ENCODE measurements at regions not wholly inside any gene's neighbourhood (a gene's known extent, or its start where the extent isn't known, plus 50 kb on each side); places are given as distances from the start of the nearest gene placed in this dataset.

- no peak for TF ChIP-seq LEF1 (IDR thresholded peaks at IDR 0.05; ENCODE audit: borderline replicate concordance)
- TF ChIP-seq SP1 (IDR thresholded peaks at IDR 0.05) = no peak
- no peak for TF ChIP-seq FOXK2 (IDR thresholded peaks at IDR 0.05)
- no peak for TF ChIP-seq FOXA1 (IDR thresholded peaks at IDR 0.05)
- TF ChIP-seq SUZ12 (IDR thresholded peaks at IDR 0.05) = no peak
- no peak for TF ChIP-seq ELF4 (IDR thresholded peaks at IDR 0.05)
- TF ChIP-seq ZNF384 (IDR thresholded peaks at IDR 0.05) = no peak
- no peak for TF ChIP-seq TARDBP (IDR thresholded peaks at IDR 0.05)
- no peak for TF ChIP-seq FOXM1 (IDR thresholded peaks at IDR 0.05; ENCODE audit: borderline replicate concordance)
- TF ChIP-seq L3MBTL2 (conservative IDR thresholded peaks at IDR 0.05) = no peak
- no peak for TF ChIP-seq HDGF (IDR thresholded peaks at IDR 0.05; ENCODE audit: borderline replicate concordance)
- TF ChIP-seq ARNT (IDR thresholded peaks at IDR 0.05) = no peak
- TF ChIP-seq BHLHE40 (IDR thresholded peaks at IDR 0.05; ENCODE audit: borderline replicate concordance) = no peak
These were observed 91.9 kb downstream of the RPLP1 start for GRCh38 chr15:69544365-69545113.

All from HEK293T (cell line).